Type B pancreatic cell (in vitro differentiated cells): ENCODE measurements at regions not wholly inside any gene's neighbourhood (a gene's known extent, or its start where the extent isn't known, plus 50 kb on each side); places are given as distances from the start of the nearest gene placed in this dataset.

ENCODE experiments used
- DNase-seq: peaks from one replicate; pipeline ENCODE4 v3.0.0; 2021; ENCODE audit warnings: mixed read lengths; ENCODE audit not compliant: unreplicated experiment; ENCODE audit errors: extremely low spot score
- H3K27ac Mint-ChIP-seq: 2 replicates; pipeline ENCODE4 v1.8.0; 2021; ENCODE audit warnings: mild to moderate bottlenecking, mixed read lengths
- H3K27me3 Mint-ChIP-seq: 2 replicates; pipeline ENCODE4 v1.8.0; 2021; ENCODE audit warnings: mixed read lengths
- H3K36me3 Mint-ChIP-seq: 2 replicates; pipeline ENCODE4 v1.8.0; 2021; ENCODE audit warnings: mixed read lengths
- H3K4me1 Mint-ChIP-seq: one replicate; pipeline ENCODE4 v1.8.0; 2021; ENCODE audit warnings: mixed read lengths; ENCODE audit not compliant: unreplicated experiment
- H3K4me3 Mint-ChIP-seq: 2 replicates; pipeline ENCODE4 v1.8.0; 2021; ENCODE audit warnings: mild to moderate bottlenecking, mixed read lengths
- H3K9me3 Mint-ChIP-seq: 2 replicates; pipeline ENCODE4 v1.8.0; 2021; ENCODE audit warnings: mixed read lengths
- TF ChIP-seq, protein P1 (sequence below): fragments of 200-600 bp; sonication (generic); conservative IDR thresholded peaks from 2 replicates; pipeline ENCODE4 v1.5.0; 2021; ENCODE audit warnings: antibody characterized with exemption, mild to moderate bottlenecking

DNA sequence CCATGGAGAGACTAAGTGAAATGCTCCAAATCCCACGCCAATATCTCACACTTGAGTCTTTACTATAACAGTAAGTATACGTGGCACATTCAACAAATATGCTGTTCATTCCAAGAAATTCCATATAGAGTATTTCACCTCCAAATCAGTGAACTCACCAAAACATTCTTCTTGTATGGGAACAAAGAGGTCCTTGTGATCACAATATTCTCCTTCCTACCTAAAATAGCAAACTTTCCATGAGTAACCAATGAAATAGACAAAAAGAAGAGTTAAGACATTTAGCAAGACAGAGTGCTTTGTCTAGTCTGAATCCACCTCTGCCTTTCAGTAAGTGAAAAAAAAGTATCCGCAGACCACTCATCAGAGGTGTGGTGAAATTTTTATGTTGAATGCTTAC is 77.3 kb upstream of the NXPH1 start:
- no peak overlapping the region for H3K27ac Mint-ChIP-seq
- TF ChIP-seq, protein P1, sequence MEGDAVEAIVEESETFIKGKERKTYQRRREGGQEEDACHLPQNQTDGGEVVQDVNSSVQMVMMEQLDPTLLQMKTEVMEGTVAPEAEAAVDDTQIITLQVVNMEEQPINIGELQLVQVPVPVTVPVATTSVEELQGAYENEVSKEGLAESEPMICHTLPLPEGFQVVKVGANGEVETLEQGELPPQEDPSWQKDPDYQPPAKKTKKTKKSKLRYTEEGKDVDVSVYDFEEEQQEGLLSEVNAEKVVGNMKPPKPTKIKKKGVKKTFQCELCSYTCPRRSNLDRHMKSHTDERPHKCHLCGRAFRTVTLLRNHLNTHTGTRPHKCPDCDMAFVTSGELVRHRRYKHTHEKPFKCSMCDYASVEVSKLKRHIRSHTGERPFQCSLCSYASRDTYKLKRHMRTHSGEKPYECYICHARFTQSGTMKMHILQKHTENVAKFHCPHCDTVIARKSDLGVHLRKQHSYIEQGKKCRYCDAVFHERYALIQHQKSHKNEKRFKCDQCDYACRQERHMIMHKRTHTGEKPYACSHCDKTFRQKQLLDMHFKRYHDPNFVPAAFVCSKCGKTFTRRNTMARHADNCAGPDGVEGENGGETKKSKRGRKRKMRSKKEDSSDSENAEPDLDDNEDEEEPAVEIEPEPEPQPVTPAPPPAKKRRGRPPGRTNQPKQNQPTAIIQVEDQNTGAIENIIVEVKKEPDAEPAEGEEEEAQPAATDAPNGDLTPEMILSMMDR = no peak
- peaks cover 7% of the 10 kb centered on the region for H3K4me1 Mint-ChIP-seq
- DNase-seq = no peak
- no peaks in the 10 kb centered on the region for H3K36me3 Mint-ChIP-seq
- no peaks in the 10 kb centered on the region for H3K9me3 Mint-ChIP-seq
- no peak overlapping the region for H3K4me3 Mint-ChIP-seq
- H3K27me3 Mint-ChIP-seq = no peaks in the 10 kb centered on the region

DNA sequence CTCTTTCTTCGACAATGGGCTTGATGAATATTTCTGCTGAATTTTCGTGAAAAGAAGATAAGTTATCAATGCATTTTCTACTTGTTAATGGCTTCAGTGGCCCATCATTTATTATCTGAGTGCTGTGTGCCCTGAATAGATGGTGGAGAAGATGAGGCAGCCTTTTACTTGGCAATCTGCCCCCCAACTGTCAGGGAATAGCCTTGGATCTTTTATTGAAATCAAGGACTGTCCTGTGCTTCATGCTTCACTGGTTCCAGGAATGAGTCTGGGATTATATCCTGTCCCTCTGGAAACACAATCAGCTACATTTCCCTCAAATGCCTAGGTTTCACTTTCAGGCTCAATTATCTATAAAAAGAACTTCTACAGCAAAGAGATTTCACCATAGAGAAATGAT is 75.9 kb upstream of the NXPH1 start:
- H3K27me3 Mint-ChIP-seq = no peaks in the 10 kb centered on the region
- H3K4me3 Mint-ChIP-seq = no peak overlapping the region
- no peak for DNase-seq
- TF ChIP-seq, protein P1 = no peak
- H3K27ac Mint-ChIP-seq = no peak overlapping the region
- no peaks in the 10 kb centered on the region for H3K36me3 Mint-ChIP-seq
- H3K9me3 Mint-ChIP-seq = no peaks in the 10 kb centered on the region
- H3K4me1 Mint-ChIP-seq = peaks cover 7% of the 10 kb centered on the region

DNA sequence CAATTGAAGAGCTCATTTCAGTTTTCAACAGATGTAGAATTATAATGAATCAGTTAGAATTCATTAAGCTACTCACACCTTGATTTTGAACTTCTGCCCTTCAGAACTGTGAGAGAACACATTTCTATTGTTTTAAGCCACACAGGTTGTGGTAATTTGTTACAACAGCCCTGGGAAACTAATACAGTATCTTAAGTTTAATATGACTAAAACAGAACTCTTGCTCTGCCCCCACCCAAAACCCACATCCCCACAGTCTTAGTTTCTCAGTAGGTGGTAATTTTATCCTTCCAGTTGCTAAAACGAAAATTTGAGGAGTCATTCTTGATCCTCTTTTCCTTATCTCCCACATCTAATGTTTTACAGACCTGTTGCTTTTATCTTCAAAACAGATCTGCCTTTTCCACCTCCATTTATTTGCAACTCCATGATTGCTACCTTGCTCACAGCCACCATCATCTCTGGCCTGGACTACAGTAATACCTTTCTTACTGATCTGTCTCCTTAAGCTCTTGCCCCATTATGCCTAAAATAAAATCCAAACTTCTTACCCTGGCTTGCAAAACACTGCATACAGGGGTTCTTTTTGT is 72.8 kb upstream of the NXPH1 start:
- TF ChIP-seq, protein P1 = no peak
- no peak for DNase-seq
- Mint-ChIP-seq H3K4me3 (no peak overlapping the region), H3K27ac (peak overlapping the region; percentile 3), H3K36me3 (no peaks in the 10 kb centered on the region), H3K27me3 (no peaks in the 10 kb centered on the region), H3K4me1 (no peaks in the 10 kb centered on the region), H3K9me3 (no peaks in the 10 kb centered on the region)

DNA sequence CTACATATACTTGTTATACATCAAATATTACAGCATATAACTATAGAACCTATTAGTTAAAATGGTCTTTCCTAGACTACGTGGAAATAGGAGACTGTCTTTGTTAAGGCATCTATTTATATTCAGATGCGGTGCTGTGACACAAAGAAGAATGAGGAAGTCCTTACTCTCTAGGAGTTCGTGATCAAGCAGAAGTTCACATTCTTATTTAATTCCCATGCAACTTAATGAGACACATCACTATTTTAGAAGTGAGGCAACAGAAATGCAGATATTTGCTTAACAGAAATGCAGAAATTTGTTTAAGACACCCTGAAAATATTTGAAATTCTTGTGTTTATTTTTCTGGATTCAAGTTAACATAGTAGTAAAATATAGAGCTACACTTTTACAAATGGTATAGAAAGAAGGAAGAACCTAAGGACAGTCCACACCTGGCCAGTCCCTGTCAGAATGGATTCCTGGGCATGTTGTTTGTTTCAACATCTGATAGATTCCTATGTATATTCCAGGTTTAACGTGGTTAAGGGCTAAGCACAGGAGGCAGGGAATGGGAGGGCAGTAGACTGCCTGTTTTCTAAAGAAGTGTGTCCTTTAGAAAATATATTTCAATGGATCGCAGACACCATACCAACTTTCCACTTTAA is 70.6 kb upstream of the NXPH1 start:
- Mint-ChIP-seq H3K9me3 (no peaks in the 10 kb centered on the region), H3K27me3 (no peaks in the 10 kb centered on the region), H3K4me3 (no peak overlapping the region), H3K4me1 (no peaks in the 10 kb centered on the region), H3K36me3 (no peaks in the 10 kb centered on the region), H3K27ac (peak overlapping the region; percentile 31)
- TF ChIP-seq, protein P1 = no peak
- no peak for DNase-seq

DNA sequence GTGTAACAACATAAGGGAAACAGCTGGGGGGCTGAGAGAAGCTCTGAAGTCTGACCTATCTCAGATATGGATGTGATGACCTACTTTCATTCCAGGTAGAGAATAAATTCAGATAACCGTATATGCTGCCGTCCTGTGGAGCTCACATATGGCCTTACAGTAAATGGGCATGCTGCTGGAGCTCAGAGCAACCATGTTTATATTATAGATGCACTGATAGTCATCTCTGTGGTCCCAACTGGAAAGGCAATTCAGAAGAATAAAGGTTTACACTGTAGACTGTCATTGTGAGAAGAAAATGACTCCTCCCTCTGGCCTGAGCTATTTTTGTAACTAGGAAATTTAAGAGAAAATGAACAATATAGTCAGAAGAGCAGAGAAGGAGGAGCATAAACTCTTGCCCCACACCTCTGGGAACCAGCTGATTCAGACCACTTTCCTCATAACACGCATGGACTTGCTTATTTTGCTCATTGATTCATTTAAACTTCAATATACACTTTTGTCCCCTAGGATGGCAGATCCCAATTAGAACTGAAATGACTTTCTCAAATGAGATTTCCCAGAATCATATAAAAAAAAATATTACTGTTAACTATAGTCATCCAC is 69.9 kb upstream of the NXPH1 start:
- no peaks in the 10 kb centered on the region for H3K36me3 Mint-ChIP-seq
- no peak overlapping the region for H3K4me3 Mint-ChIP-seq
- H3K9me3 Mint-ChIP-seq = no peaks in the 10 kb centered on the region
- H3K4me1 Mint-ChIP-seq = no peaks in the 10 kb centered on the region
- DNase-seq = no peak
- TF ChIP-seq, protein P1 = no peak
- no peaks in the 10 kb centered on the region for H3K27me3 Mint-ChIP-seq
- no peak overlapping the region for H3K27ac Mint-ChIP-seq
